HS-5 (cell line): ENCODE measurements at regions not wholly inside any gene's neighbourhood (a gene's known extent, or its start where the extent isn't known, plus 50 kb on each side); places are given as distances from the start of the nearest gene placed in this dataset.
"Not testable (repeated sequence)": the region's sequence is repeated elsewhere in the genome, so short reads cannot be mapped to it uniquely, and the experiment has no call there.

Experiments
- DNase-seq: peaks from one replicate; pipeline ENCODE4 v3.0.0-alpha.2; 2012; ENCODE audit warnings: low read depth

- no peak for DNase-seq
These were observed 852.8 kb upstream of the CTNND2 start for GRCh38 chr5:12757035-12757434.

GRCh38 chr5:12745537-12745936 lies 841.3 kb upstream of the CTNND2 start:
- DNase-seq = no peak

- no peak for DNase-seq
These were observed 839.3 kb upstream of the CTNND2 start for GRCh38 chr5:12743582-12743981.

- no peak for DNase-seq
These were observed 826.1 kb upstream of the CTNND2 start for GRCh38 chr5:12730354-12730753.

GRCh38 chr5:12716664-12717063 lies 812.4 kb upstream of the CTNND2 start:
- no peak for DNase-seq

- no peak for DNase-seq
These were observed 803.3 kb upstream of the CTNND2 start for GRCh38 chr5:12707560-12707959.

- DNase-seq = no peak
These were observed 800.7 kb upstream of the CTNND2 start for GRCh38 chr5:12704955-12705354.

- no peak for DNase-seq
These were observed 799.0 kb upstream of the CTNND2 start for GRCh38 chr5:12703254-12703653.

- DNase-seq = no peak
These were observed 791.4 kb upstream of the CTNND2 start for GRCh38 chr5:12695651-12696050.

GRCh38 chr5:12691330-12691729 lies 787.1 kb upstream of the CTNND2 start:
- DNase-seq = no peak

GRCh38 chr5:12690361-12690760 lies 786.1 kb upstream of the CTNND2 start:
- no peak for DNase-seq

- DNase-seq = no peak
These were observed 779.0 kb upstream of the CTNND2 start for GRCh38 chr5:12683249-12683648.

GRCh38 chr5:12679731-12680130 lies 775.5 kb upstream of the CTNND2 start:
- DNase-seq = no peak

- DNase-seq = no peak
These were observed 771.7 kb upstream of the CTNND2 start for GRCh38 chr5:12675959-12676358.

- no peak for DNase-seq
These were observed 767.9 kb upstream of the CTNND2 start for GRCh38 chr5:12672141-12672540.

- DNase-seq = no peak
These were observed 765.1 kb upstream of the CTNND2 start for GRCh38 chr5:12669326-12669725.

GRCh38 chr5:12668564-12668963 lies 764.3 kb upstream of the CTNND2 start:
- no peak for DNase-seq

- DNase-seq = not testable (repeated sequence)
These were observed 763.6 kb upstream of the CTNND2 start for GRCh38 chr5:12667818-12668217.

GRCh38 chr5:12665772-12666171 lies 761.5 kb upstream of the CTNND2 start:
- DNase-seq = not testable (repeated sequence)

- no peak for DNase-seq
These were observed 758.5 kb upstream of the CTNND2 start for GRCh38 chr5:12662545-12663314.

- DNase-seq = no peak
These were observed 757.5 kb upstream of the CTNND2 start for GRCh38 chr5:12661617-12662370.

- DNase-seq = not testable (repeated sequence)
These were observed 756.2 kb upstream of the CTNND2 start for GRCh38 chr5:12660279-12661107.

- DNase-seq = no peak
These were observed 755.4 kb upstream of the CTNND2 start for GRCh38 chr5:12659686-12660085.
